Fibroblast of villous mesenchyme (primary cell): ENCODE measurements at regions not wholly inside any gene's neighbourhood (a gene's known extent, or its start where the extent isn't known, plus 50 kb on each side); places are given as distances from the start of the nearest gene placed in this dataset.
A peak's percentile ranks its signal among the peaks of the same experiment; 100 is the strongest.

Experiments
- DNase-seq: peaks from one replicate; pipeline ENCODE4 v3.0.0-alpha.2; 2010; ENCODE audit warnings: low read depth
- H3K4me3 ChIP-seq: 2 replicates; pipeline ENCODE4 v1.5.1; 2011; ENCODE audit warnings: low read depth, mild to moderate bottlenecking, low read length
- CTCF ChIP-seq: IDR thresholded peaks from 2 replicates; pipeline ENCODE4 v1.5.1; 2012; ENCODE audit warnings: low read depth, mild to moderate bottlenecking, low read length; ENCODE audit not compliant: insufficient read depth

- DNase-seq, result no peak
- no peak overlapping the region for H3K4me3 ChIP-seq
- no peak for TF ChIP-seq CTCF
These were observed 523.7 kb upstream of the DSEL start for GRCh38 chr18:68040198-68040597.

GRCh38 chr18:68035774-68036522 is 519.4 kb upstream of the DSEL start:
- no peak overlapping the region for H3K4me3 ChIP-seq
- TF ChIP-seq CTCF, result no peak
- peak; percentile 38 for DNase-seq

- no peak for TF ChIP-seq CTCF
- peak; percentile 10 for DNase-seq
- H3K4me3 ChIP-seq, result no peak overlapping the region
These were observed 517.8 kb upstream of the DSEL start for GRCh38 chr18:68034296-68034695.

- no peak for TF ChIP-seq CTCF
- no peak overlapping the region for H3K4me3 ChIP-seq
- no peak for DNase-seq
These were observed 516.9 kb upstream of the DSEL start for GRCh38 chr18:68033466-68033865.

- peak; percentile 21 for DNase-seq
These were observed 508.2 kb upstream of the DSEL start for GRCh38 chr18:68024716-68025115.

GRCh38 chr18:68017385-68017784 is 500.9 kb upstream of the DSEL start:
- no peak overlapping the region for H3K4me3 ChIP-seq
- TF ChIP-seq CTCF, result no peak
- no peak for DNase-seq

More at GRCh38 chr18:68024716-68025115, 508.2 kb upstream of the DSEL start:
- no peak overlapping the region for H3K4me3 ChIP-seq
- TF ChIP-seq CTCF, result no peak

- H3K4me3 ChIP-seq, result no peak overlapping the region
- DNase-seq, result no peak
- no peak for TF ChIP-seq CTCF
These were observed 481.0 kb upstream of the DSEL start for GRCh38 chr18:67997496-67997895.
